T-cell (primary cell): ENCODE measurements at regions not wholly inside any gene's neighbourhood (a gene's known extent, or its start where the extent isn't known, plus 50 kb on each side); places are given as distances from the start of the nearest gene placed in this dataset.

Source experiments
- ATAC-seq, 4 experiments: fragments of 200-7000 bp in 3 of 4; fragments of 150-1000 bp in 1 of 4; cut with Tn5 transposase; replicated peaks in 1 of 4; 1 replicate in 3 of 4; 2 replicates in 1 of 4; pipeline ENCODE4 v1.10.0; 2021; ENCODE audit warnings: moderate library complexity in 3 of 4, mild to moderate bottlenecking in 2 of 4, moderate number of reproducible peaks in 1 of 4
- CTCF ChIA-PET, 2 donors: fragments of 300-600 bp; sonication (Branson Sonifier 250); formaldehyde crosslinking; loops; one replicate each; lab custom pipeline; 2022; ENCODE audit warnings: antibody characterized with exemption in 2 of 2; lab: Charles Lee
- POLR2A ChIA-PET, 2 donors: fragments of 300-600 bp; sonication (Branson Sonifier 250); formaldehyde crosslinking; loops; one replicate each; lab custom pipeline; 2022; ENCODE audit warnings: antibody characterized with exemption in 2 of 2; lab: Charles Lee
- DNase-seq, 35 experiments: peaks; one replicate each; pipeline versions ENCODE4 v3.0.0 to v3.0.0-alpha.2; 2013 to 2023
- H3K27ac ChIP-seq: one replicate; pipeline ENCODE4 v1.5.1; 2013; ENCODE audit warnings: low read length
- H3K27me3 ChIP-seq, 2 experiments: replicated peaks in 1 of 2; 1 replicate in 1 of 2; 2 replicates in 1 of 2; pipeline versions ENCODE4 v1.6.1 to v1.7.0; 2013; ENCODE audit warnings: low read length in 1 of 2, mixed read lengths in 1 of 2; ENCODE audit not compliant: control insufficient read depth in 2 of 2, insufficient read depth in 2 of 2; ENCODE audit errors: extremely low read depth in 1 of 2
- H3K36me3 ChIP-seq, 2 donors: 1 replicate in 1 of 2; 2 replicates in 1 of 2; pipeline versions ENCODE4 v1.6.1 to v1.7.0; 2013; ENCODE audit warnings: low read length in 1 of 2; ENCODE audit not compliant: control insufficient read depth in 2 of 2, insufficient read depth in 1 of 2; ENCODE audit errors: extremely low read depth in 1 of 2
- H3K4me1 ChIP-seq, 2 experiments: 1 replicate in 1 of 2; 2 replicates in 1 of 2; pipeline versions ENCODE4 v1.6.1 to v1.7.0; 2013; ENCODE audit warnings: low read length in 2 of 2, mixed read lengths in 1 of 2; ENCODE audit not compliant: insufficient read depth in 2 of 2, control insufficient read depth in 1 of 2; ENCODE audit errors: extremely low read depth in 1 of 2
- H3K4me3 ChIP-seq, 2 donors: 1 replicate in 1 of 2; 2 replicates in 1 of 2; pipeline versions ENCODE4 v1.5.1 to v1.7.0; 2013; ENCODE audit warnings: mild to moderate bottlenecking in 2 of 2, low read length in 1 of 2, moderate library complexity in 1 of 2; ENCODE audit not compliant: control insufficient read depth in 1 of 2; ENCODE audit errors: extremely low read depth in 1 of 2
- H3K9me3 ChIP-seq: 2 replicates; pipeline ENCODE4 v1.7.0; 2013
- H3K27ac Mint-ChIP-seq, 2 donors: one replicate each; pipeline ENCODE4 v1.8.0; 2020 to 2021; ENCODE audit warnings: mild to moderate bottlenecking in 2 of 2, mixed read lengths in 2 of 2
- H3K27me3 Mint-ChIP-seq, 2 donors: one replicate each; pipeline ENCODE4 v1.8.0; 2021 to 2022; ENCODE audit warnings: mixed read lengths in 2 of 2
- H3K36me3 Mint-ChIP-seq: one replicate; pipeline ENCODE4 v1.8.0; 2021; ENCODE audit warnings: mixed read lengths
- H3K4me1 Mint-ChIP-seq, 3 donors: one replicate each; pipeline ENCODE4 v1.8.0; 2020 to 2022; ENCODE audit warnings: mixed read lengths in 3 of 3, mild to moderate bottlenecking in 1 of 3
- H3K4me3 Mint-ChIP-seq, 3 donors: one replicate each; pipeline ENCODE4 v1.8.0; 2020 to 2022; ENCODE audit warnings: mild to moderate bottlenecking in 3 of 3, mixed read lengths in 3 of 3, moderate library complexity in 3 of 3
- H3K9me3 Mint-ChIP-seq, 3 donors: one replicate each; pipeline ENCODE4 v1.8.0; 2020 to 2022; ENCODE audit warnings: mixed read lengths in 3 of 3
- WGBS: methylation state at CpG from one replicate; pipeline ENCODE4 v1.1.5; 2013; ENCODE audit warnings: missing lambda C conversion rate; ENCODE audit not compliant: insufficient coverage; 5-methylcytosine and 5-hydroxymethylcytosine counted together

- no peak overlapping the region for H3K4me3 ChIP-seq
- DNase-seq (peak in 1 of 35 experiments; percentile 16), ATAC-seq (peak in 1 of 4 experiments; percentile 24)
- peaks cover 0 to 15% of the 10 kb centered on the region in 2 donors for H3K36me3 ChIP-seq
- H3K36me3 Mint-ChIP-seq, result peaks cover 34% of the 10 kb centered on the region
- ChIA-PET CTCF (no interaction called here), POLR2A (no interaction called here)
- H3K27me3 ChIP-seq, result no peaks in the 10 kb centered on the region
- no peaks in the 10 kb centered on the region for H3K27me3 Mint-ChIP-seq
- peak overlapping the region in 1 of 2 donors; percentile 94 for H3K27ac Mint-ChIP-seq
- H3K4me3 Mint-ChIP-seq, result peak overlapping the region in 1 of 3 donors; percentile 63
- H3K9me3 ChIP-seq, result no peaks in the 10 kb centered on the region
- peak overlapping the region; percentile 47 for H3K27ac ChIP-seq
- peaks cover 0 to 75% (median 0%) of the 10 kb centered on the region in 3 donors for H3K4me1 Mint-ChIP-seq
- WGBS, result no CpG with 5 or more reads among the region's 13 CpGs
- no peaks in the 10 kb centered on the region for H3K9me3 Mint-ChIP-seq
- peaks cover 0 to 56% of the 10 kb centered on the region in 2 experiments for H3K4me1 ChIP-seq
These were observed 424.7 kb upstream of the AMELY start for GRCh38 chrY:7336023-7336873.

GRCh38 chrY:7334449-7334848 lies 422.9 kb upstream of the AMELY start:
- Mint-ChIP-seq H3K36me3 (peaks cover 41% of the 10 kb centered on the region), H3K27ac (peak overlapping the region in 1 of 2 donors; percentile 78), H3K4me3 (peak overlapping the region in 1 of 3 donors; percentile 31), H3K4me1 (peaks cover 0 to 70% (median 0%) of the 10 kb centered on the region in 3 donors), H3K9me3 (no peaks in the 10 kb centered on the region), H3K27me3 (no peaks in the 10 kb centered on the region)
- WGBS, result no CpG with 5 or more reads among the region's 1 CpG
- POLR2A ChIA-PET, result interaction anchor here in 1 of 2 donors (0.6 kb wide), 1 partner anchor 491 kb away, joined by 4 read pairs; no protein-coding TSS in a partner anchor
- peaks cover 0 to 22% of the 10 kb centered on the region in 2 donors for H3K36me3 ChIP-seq
- peaks cover 0 to 44% of the 10 kb centered on the region in 2 experiments for H3K4me1 ChIP-seq
- DNase-seq, result peak in 1 of 35 experiments; percentile 14
- no peaks in the 10 kb centered on the region for H3K9me3 ChIP-seq
- ATAC-seq, result no peak
- no peaks in the 10 kb centered on the region for H3K27me3 ChIP-seq
- H3K27ac ChIP-seq, result peak overlapping the region; percentile 18
- CTCF ChIA-PET, result no interaction called here
- no peak overlapping the region for H3K4me3 ChIP-seq

GRCh38 chrY:7326296-7327246 lies 415.0 kb upstream of the AMELY start:
- Mint-ChIP-seq H3K27ac (peak overlapping the region in 1 of 2 donors; percentile 81), H3K4me3 (peak overlapping the region in 1 of 3 donors; percentile 62), H3K4me1 (peaks cover 0 to 71% (median 0%) of the 10 kb centered on the region in 3 donors), H3K27me3 (no peaks in the 10 kb centered on the region), H3K36me3 (peaks cover 37% of the 10 kb centered on the region), H3K9me3 (no peaks in the 10 kb centered on the region)
- DNase-seq, result peak in 20 of 35 experiments; percentile 10 to 75 (median 50)
- Histone ChIP-seq H3K27ac (peak overlapping the region; percentile 70), H3K9me3 (no peaks in the 10 kb centered on the region), H3K4me1 (peaks cover 0 to 31% of the 10 kb centered on the region in 2 experiments), H3K36me3 (peaks cover 0 to 28% of the 10 kb centered on the region in 2 donors), H3K27me3 (no peaks in the 10 kb centered on the region), H3K4me3 (no peak overlapping the region)
- WGBS, result no CpG with 5 or more reads among the region's 9 CpGs
- ChIA-PET CTCF (interaction anchor here in 1 of 2 donors (0.7 to 1.4 kb wide), 4 partner anchors 8 to 247 kb away, joined by 3 to 7 read pairs (median 4); no protein-coding TSS in a partner anchor), POLR2A (interaction anchor here in 1 of 2 donors (0.6 to 0.7 kb wide), 2 partner anchors 12 to 123 kb away, joined by 5 to 6 read pairs; no protein-coding TSS in a partner anchor)
- ATAC-seq, result peak in 2 of 4 experiments; percentile 85 to 87

GRCh38 chrY:7325531-7325930 lies 414.0 kb upstream of the AMELY start:
- Mint-ChIP-seq H3K36me3 (peaks cover 39% of the 10 kb centered on the region), H3K9me3 (no peaks in the 10 kb centered on the region), H3K4me1 (peaks cover 0 to 78% (median 0%) of the 10 kb centered on the region in 3 donors), H3K27me3 (no peaks in the 10 kb centered on the region), H3K4me3 (no peak overlapping the region), H3K27ac (peak overlapping the region in 1 of 2 donors; percentile 81)
- 90% methylated on average over 2 of the region's 13 CpGs for WGBS
- ATAC-seq (peak in 1 of 4 experiments; percentile 25), DNase-seq (peak in 6 of 35 experiments; percentile 2 to 28 (median 10))
- ChIA-PET CTCF (no interaction called here), POLR2A (no interaction called here)
- no peaks in the 10 kb centered on the region for H3K9me3 ChIP-seq
- peak overlapping the region; percentile 49 for H3K27ac ChIP-seq
- H3K36me3 ChIP-seq, result peaks cover 0 to 27% of the 10 kb centered on the region in 2 donors
- no peak overlapping the region for H3K4me3 ChIP-seq
- peaks cover 0 to 31% of the 10 kb centered on the region in 2 experiments for H3K4me1 ChIP-seq
- no peaks in the 10 kb centered on the region for H3K27me3 ChIP-seq

GRCh38 chrY:7320751-7321150 lies 409.2 kb upstream of the AMELY start:
- no peaks in the 10 kb centered on the region for H3K9me3 Mint-ChIP-seq
- H3K36me3 Mint-ChIP-seq, result peaks cover 33% of the 10 kb centered on the region
- Histone ChIP-seq H3K36me3 (peaks cover 0 to 16% of the 10 kb centered on the region in 2 donors), H3K27me3 (no peaks in the 10 kb centered on the region), H3K4me1 (peaks cover 0 to 36% of the 10 kb centered on the region in 2 experiments), H3K27ac (no peak overlapping the region), H3K4me3 (no peak overlapping the region), H3K9me3 (no peaks in the 10 kb centered on the region)
- no peak overlapping the region for H3K4me3 Mint-ChIP-seq
- no peaks in the 10 kb centered on the region for H3K27me3 Mint-ChIP-seq
- ATAC-seq (no peak), DNase-seq (no peak)
- peak overlapping the region in 1 of 2 donors; percentile 15 for H3K27ac Mint-ChIP-seq
- CTCF ChIA-PET, result interaction anchor here in 1 of 2 donors (1.6 kb wide), 1 partner anchor 8 kb away, joined by 3 read pairs; no protein-coding TSS in a partner anchor
- H3K4me1 Mint-ChIP-seq, result peaks cover 0 to 92% (median 0%) of the 10 kb centered on the region in 3 donors
- POLR2A ChIA-PET, result no interaction called here
- 60% methylated on average over 1 of the region's 5 CpGs for WGBS
